Testis (tissue), 2 donors: ENCODE measurements at regions not wholly inside any gene's neighbourhood (a gene's known extent, or its start where the extent isn't known, plus 50 kb on each side); places are given as distances from the start of the nearest gene placed in this dataset.

Experiments
- CTCF ChIP-seq, 3 experiments: fragments of 450-650 bp in 2 of 3; fragments of 200-600 bp in 1 of 3; sonication (generic) in 1 of 3; IDR thresholded peaks; one replicate each; pipeline ENCODE4 v1.5.1; 2016 to 2019; ENCODE audit warnings: antibody characterized with exemption in 3 of 3, mild to moderate bottlenecking in 2 of 3, moderate library complexity in 1 of 3
- POLR2A ChIP-seq: fragments of 450-650 bp; IDR thresholded peaks from one replicate; pipeline ENCODE4 v1.6.1; 2017; ENCODE audit warnings: antibody characterized with exemption, mild to moderate bottlenecking, moderate library complexity

- TF ChIP-seq CTCF (IDR thresholded peaks at IDR 0.05) (no peak), POLR2A (no peak)
Measured at GRCh38 chr1:234927312-234927970, 201.2 kb downstream of the TOMM20 start.
